ENCODE measurements at regions not wholly inside any gene's neighbourhood (a gene's known extent, or its start where the extent isn't known, plus 50 kb on each side); places are given as distances from the start of the nearest gene placed in this dataset.

GRCh38 chr11:134689886-134690285 is 277.8 kb upstream of the B3GAT1 start (continued):
- no peak for TF ChIP-seq POU6F1 (CRISPR knock-in tag; IDR thresholded peaks at IDR 0.05; ENCODE audit: borderline replicate concordance, low read depth)

GRCh38 chr11:134687548-134687947 is 275.5 kb upstream of the B3GAT1 start:
- ATAC-seq, result no peak
- TF ChIP-seq ARNTL (CRISPR knock-in tag; IDR thresholded peaks at IDR 0.05; ENCODE audit: borderline replicate concordance, low read depth), result no peak
- TF ChIP-seq CSRNP3 (CRISPR knock-in tag; IDR thresholded peaks at IDR 0.05), result no peak
- no peak for TF ChIP-seq ZFP3 (CRISPR knock-in tag; IDR thresholded peaks at IDR 0.05)
- no peak for TF ChIP-seq ISL1 (CRISPR knock-in tag; IDR thresholded peaks at IDR 0.05)
- TF ChIP-seq TCF4 (CRISPR knock-in tag; IDR thresholded peaks at IDR 0.05; ENCODE audit: borderline replicate concordance), result no peak
- TF ChIP-seq PPARA (CRISPR knock-in tag; IDR thresholded peaks at IDR 0.05; ENCODE audit: borderline replicate concordance), result no peak
- TF ChIP-seq PATZ1 (CRISPR knock-in tag; IDR thresholded peaks at IDR 0.05; ENCODE audit: borderline replicate concordance), result no peak
- TF ChIP-seq TSHZ2 (CRISPR knock-in tag; IDR thresholded peaks at IDR 0.05), result no peak
- TF ChIP-seq CREB5 (CRISPR knock-in tag; IDR thresholded peaks at IDR 0.05; ENCODE audit: low read depth), result no peak
- no peak for TF ChIP-seq ZNF565 (CRISPR knock-in tag; conservative IDR thresholded peaks at IDR 0.05; ENCODE audit: low read depth)
- TF ChIP-seq POU6F1 (CRISPR knock-in tag; IDR thresholded peaks at IDR 0.05; ENCODE audit: borderline replicate concordance, low read depth), result no peak
- no peak for TF ChIP-seq ZFP30 (CRISPR knock-in tag; IDR thresholded peaks at IDR 0.05)
- TF ChIP-seq ZC3H10 (CRISPR knock-in tag; IDR thresholded peaks at IDR 0.05), result no peak
- TF ChIP-seq GLIS3 (CRISPR knock-in tag; IDR thresholded peaks at IDR 0.05), result no peak
- TF ChIP-seq ESRRG (CRISPR knock-in tag; IDR thresholded peaks at IDR 0.05), result no peak

GRCh38 chr11:134686460-134687061 is 274.5 kb upstream of the B3GAT1 start:
- TF ChIP-seq ZNF70 (CRISPR knock-in tag; IDR thresholded peaks at IDR 0.05) (no peak), RARB (CRISPR knock-in tag; IDR thresholded peaks at IDR 0.05) (no peak), PATZ1 (CRISPR knock-in tag; IDR thresholded peaks at IDR 0.05; ENCODE audit: borderline replicate concordance) (no peak), CSDC2 (CRISPR knock-in tag; IDR thresholded peaks at IDR 0.05) (no peak), ZFP30 (CRISPR knock-in tag; IDR thresholded peaks at IDR 0.05) (no peak), ESRRG (CRISPR knock-in tag; IDR thresholded peaks at IDR 0.05) (no peak), TOX (CRISPR knock-in tag; IDR thresholded peaks at IDR 0.05; ENCODE audit: borderline replicate concordance) (no peak), TSHZ2 (CRISPR knock-in tag; IDR thresholded peaks at IDR 0.05) (no peak), TCF4 (CRISPR knock-in tag; IDR thresholded peaks at IDR 0.05; ENCODE audit: borderline replicate concordance) (no peak), ZNF565 (CRISPR knock-in tag; conservative IDR thresholded peaks at IDR 0.05; ENCODE audit: low read depth) (no peak), ARNTL (CRISPR knock-in tag; IDR thresholded peaks at IDR 0.05; ENCODE audit: borderline replicate concordance, low read depth) (no peak), ZFP3 (CRISPR knock-in tag; IDR thresholded peaks at IDR 0.05) (no peak)
- ATAC-seq, result no peak
